Fibroblast of the aortic adventitia (primary cell): ENCODE measurements at regions not wholly inside any gene's neighbourhood (a gene's known extent, or its start where the extent isn't known, plus 50 kb on each side); places are given as distances from the start of the nearest gene placed in this dataset.

Experiments used
- DNase-seq: peaks from one replicate; pipeline ENCODE4 v3.0.0-alpha.2; 2010; ENCODE audit warnings: low read depth
- H3K4me3 ChIP-seq: 2 replicates; pipeline ENCODE4 v1.5.1; 2011; ENCODE audit warnings: low read depth, mild to moderate bottlenecking, control low read depth, low read length, moderate library complexity
- TF ChIP-seq, protein P1 (sequence below): IDR thresholded peaks from 2 replicates; pipeline ENCODE4 v1.5.1; 2011; ENCODE audit warnings: mild to moderate bottlenecking, low read length, control low read depth, inconsistent platforms; ENCODE audit not compliant: insufficient read depth

DNA sequence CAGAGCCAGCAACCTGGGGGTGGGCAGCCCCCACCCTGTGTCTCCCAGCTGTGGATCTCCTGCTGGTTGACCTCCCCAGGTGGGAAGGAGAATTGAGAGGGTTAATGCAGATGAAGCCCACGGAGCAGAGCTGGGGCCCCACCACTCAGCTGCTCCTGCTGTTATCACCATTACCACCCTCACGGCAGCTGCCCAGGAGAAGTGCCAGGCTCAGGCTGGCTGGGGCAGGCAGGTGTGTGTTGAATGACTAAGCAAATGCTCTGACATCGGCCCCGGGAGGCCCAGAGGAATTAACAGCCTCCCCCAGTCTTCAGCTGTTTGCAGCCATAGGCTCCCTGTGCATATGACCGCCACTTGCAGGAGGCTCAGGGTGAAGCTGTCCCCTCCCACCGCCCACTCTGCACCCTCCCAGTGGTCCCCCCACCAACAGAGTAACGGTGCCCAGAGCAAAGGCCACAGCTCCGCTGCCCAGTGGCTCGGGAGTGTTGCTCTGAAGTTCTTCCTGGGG lies 133.8 kb downstream of the CPZ start:
- no peak overlapping the region for H3K4me3 ChIP-seq
- DNase-seq: no peak
- TF ChIP-seq, protein P1, sequence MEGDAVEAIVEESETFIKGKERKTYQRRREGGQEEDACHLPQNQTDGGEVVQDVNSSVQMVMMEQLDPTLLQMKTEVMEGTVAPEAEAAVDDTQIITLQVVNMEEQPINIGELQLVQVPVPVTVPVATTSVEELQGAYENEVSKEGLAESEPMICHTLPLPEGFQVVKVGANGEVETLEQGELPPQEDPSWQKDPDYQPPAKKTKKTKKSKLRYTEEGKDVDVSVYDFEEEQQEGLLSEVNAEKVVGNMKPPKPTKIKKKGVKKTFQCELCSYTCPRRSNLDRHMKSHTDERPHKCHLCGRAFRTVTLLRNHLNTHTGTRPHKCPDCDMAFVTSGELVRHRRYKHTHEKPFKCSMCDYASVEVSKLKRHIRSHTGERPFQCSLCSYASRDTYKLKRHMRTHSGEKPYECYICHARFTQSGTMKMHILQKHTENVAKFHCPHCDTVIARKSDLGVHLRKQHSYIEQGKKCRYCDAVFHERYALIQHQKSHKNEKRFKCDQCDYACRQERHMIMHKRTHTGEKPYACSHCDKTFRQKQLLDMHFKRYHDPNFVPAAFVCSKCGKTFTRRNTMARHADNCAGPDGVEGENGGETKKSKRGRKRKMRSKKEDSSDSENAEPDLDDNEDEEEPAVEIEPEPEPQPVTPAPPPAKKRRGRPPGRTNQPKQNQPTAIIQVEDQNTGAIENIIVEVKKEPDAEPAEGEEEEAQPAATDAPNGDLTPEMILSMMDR: no peak

GRCh38 chr4:8725845-8726244 lies 133.3 kb downstream of the CPZ start:
- DNase-seq: no peak
- TF ChIP-seq, protein P1: no peak
- no peak overlapping the region for H3K4me3 ChIP-seq

GRCh38 chr4:8725071-8725841 lies 132.7 kb downstream of the CPZ start:
- H3K4me3 ChIP-seq: no peak overlapping the region
- DNase-seq: no peak
- TF ChIP-seq, protein P1: no peak

- DNase-seq: no peak
- no peak overlapping the region for H3K4me3 ChIP-seq
- TF ChIP-seq, protein P1: no peak
Observed at GRCh38 chr4:8724436-8725070, 132.0 kb downstream of the CPZ start.

DNA sequence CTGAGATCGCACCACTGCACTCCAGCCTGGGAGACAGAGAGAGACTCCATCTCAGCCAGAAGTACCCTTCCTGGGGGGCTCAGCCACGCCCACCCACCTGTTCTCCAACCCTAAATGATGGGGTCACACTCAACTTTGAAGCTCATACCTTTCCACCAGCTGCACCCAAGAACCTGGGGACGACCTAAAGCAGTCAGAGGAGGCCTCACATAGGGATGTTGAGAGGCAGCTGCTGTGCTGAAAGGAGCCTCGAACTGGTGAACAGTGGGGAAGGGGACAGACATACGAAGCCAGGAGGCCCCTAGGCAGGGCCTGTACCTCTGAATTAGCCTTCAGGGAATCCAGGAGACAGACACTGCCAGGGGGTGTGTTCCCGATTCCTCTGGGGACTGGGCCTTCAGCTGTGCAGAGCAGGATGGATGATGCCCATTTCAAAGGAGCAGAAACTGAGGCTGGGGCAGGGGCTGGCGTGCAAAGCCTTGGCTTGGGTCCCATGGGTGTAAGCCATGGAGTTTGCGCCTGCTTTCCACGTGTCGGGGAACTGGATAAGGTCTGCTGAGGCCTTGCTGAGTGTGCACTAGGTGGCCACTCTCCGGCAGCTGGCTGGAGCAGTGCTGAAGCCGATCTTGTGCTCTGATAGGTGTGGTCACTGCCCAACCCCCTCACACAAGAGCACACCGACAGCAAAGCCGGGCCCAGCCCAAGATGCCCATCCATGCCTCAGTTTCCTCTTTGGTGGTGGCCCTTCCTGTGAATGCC lies 130.8 kb downstream of the CPZ start:
- no peak overlapping the region for H3K4me3 ChIP-seq
- TF ChIP-seq, protein P1: no peak
- DNase-seq: no peak

GRCh38 chr4:8722556-8722955 lies 130.0 kb downstream of the CPZ start:
- no peak for DNase-seq
- no peak overlapping the region for H3K4me3 ChIP-seq
- TF ChIP-seq, protein P1: no peak
